ENCODE measurements at regions not wholly inside any gene's neighbourhood (a gene's known extent, or its start where the extent isn't known, plus 50 kb on each side); places are given as distances from the start of the nearest gene placed in this dataset.
"Not testable (repeated sequence)": the region's sequence is repeated elsewhere in the genome, so short reads cannot be mapped to it uniquely, and the experiment has no call there.

- no peak for DNase-seq
Observed at GRCh38 chr2:47295131-47295980, 73.8 kb upstream of the EPCAM start.

DNA sequence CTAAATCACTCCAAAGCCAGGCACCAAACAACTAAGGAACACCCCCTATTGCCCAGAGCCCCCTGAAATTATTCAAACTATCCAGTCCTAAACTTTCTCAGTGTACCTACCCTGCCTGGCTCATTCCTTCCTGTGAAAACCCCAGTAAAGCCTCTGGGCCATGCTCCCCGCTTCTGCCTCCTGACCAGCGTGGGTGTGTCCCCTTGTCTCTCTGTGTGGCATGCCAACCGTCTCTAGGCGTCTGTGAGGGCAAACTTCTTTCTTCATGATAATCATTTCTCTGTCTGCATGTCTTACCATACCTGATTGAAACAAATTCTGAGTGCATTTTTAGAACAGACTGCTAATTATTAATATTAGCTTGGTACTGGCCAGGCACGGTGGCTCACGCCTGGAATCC lies 75.1 kb upstream of the EPCAM start:
- DNase-seq, result no peak

- DNase-seq, result peak; percentile 75
Observed at GRCh38 chr2:47288864-47289263, 80.2 kb upstream of the EPCAM start.

DNA sequence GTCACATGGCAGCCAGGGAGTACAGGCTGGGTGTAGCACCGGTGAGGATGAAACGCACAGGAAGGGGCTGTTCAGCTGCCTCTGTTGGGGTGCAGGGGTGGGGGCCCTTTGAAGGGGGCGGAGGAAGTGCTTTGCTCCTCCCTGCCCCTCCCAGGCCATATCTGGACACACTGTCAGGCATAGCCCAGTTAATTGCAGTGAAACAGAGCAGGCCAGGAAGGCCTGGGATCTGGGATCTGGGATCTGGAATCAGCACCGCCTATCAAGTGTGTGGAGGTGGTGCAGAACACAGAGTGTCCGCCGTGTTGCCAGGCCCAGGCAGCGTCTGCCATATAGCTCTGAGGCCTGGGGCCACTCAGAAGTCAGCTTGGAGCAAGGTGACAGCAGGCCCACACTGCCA lies 85.5 kb upstream of the EPCAM start:
- DNase-seq, result no peak

DNA sequence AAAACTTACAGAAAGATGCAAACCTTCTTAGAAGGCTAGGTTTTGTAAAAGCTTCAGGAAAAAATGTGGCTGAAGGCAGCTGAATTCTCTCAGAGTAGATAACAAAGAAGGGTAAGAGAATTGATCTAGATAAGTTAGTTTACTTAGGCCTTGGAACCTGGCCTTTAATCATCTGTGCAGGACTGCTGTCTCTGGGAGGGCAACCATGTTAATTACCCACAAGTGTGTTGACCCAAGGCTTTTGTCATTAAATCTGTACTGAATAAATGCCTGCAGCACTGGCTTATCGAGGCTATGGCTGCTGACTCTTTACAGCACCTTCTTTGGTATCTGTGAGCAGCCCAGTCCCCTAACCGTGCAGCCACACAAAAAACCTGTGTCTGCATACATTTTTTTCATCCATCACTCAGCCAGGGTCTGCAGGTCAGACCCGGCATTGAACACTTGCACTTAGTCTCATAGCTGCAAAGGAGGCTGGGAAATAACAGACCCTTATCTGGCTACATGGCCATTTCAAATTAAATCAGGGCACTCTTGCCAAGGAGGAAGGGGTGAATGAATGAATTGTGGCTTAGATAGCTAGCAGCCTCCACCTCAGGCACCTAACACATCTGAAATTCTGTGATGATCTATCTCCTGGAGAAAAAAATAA lies 86.4 kb upstream of the EPCAM start:
- DNase-seq, result no peak

DNA sequence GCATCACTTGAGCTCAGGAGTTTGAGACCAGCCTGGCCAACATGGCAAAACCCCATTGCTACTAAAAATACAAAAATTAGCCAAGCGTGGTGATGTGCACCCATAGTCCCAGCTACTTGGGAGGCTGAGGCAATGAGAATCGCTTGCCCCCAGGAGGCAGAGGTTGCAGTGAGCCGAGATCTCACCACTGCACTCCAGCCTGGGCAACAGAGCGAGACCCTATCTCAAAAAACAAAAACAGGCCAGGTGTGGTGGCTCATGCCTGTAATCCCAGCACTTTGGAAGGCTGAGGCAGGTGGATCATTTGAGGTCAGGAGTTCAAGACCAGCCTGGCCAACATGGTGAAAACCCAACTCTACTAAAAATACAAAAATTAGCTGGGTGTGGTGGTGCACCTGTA lies 89.6 kb upstream of the EPCAM start:
- not testable (repeated sequence) for DNase-seq

GRCh38 chr2:47277987-47278386 lies 91.1 kb upstream of the EPCAM start:
- no peak for DNase-seq

DNA sequence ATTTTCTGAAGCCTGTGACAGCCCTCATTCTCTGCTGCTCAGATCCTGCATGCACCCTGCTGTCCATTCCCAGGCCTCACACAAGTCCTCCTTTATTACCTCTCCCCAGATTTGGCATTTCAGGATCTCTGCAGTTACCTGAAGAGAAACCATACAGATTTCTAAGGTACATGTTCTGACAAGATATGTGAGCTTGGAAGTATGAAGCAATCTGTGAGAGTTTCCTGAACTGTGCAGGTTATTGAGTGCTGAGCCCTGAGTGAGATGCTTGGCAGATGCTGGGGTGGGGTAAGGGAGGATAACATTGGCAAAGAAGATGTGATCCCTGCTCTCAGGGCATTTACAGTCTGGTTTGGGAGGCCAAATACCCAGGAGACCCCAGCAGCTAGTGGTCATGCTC lies 91.9 kb upstream of the EPCAM start:
- DNase-seq, result no peak

DNA sequence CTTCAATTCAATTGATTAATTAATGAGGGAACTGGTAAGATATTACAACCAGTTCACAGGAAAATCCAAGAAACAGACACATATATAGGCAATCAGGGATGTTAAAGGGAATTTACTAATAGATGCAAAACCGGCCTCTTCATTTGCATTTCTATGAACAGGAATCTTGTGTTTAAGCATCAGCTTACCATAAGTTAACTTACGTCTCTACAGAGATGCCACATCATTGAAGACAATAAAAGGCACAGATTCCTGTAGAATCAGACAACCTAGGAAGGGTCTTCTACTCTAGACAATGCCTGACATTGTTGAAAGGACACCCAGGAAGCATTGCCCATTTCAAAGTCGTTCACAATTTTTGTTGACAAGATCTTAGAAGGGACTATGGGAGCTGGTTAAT lies 93.0 kb upstream of the EPCAM start:
- DNase-seq, result no peak

- DNase-seq, result peak; percentile 90
Observed at GRCh38 chr2:47274054-47274782, 94.9 kb upstream of the EPCAM start.

DNA sequence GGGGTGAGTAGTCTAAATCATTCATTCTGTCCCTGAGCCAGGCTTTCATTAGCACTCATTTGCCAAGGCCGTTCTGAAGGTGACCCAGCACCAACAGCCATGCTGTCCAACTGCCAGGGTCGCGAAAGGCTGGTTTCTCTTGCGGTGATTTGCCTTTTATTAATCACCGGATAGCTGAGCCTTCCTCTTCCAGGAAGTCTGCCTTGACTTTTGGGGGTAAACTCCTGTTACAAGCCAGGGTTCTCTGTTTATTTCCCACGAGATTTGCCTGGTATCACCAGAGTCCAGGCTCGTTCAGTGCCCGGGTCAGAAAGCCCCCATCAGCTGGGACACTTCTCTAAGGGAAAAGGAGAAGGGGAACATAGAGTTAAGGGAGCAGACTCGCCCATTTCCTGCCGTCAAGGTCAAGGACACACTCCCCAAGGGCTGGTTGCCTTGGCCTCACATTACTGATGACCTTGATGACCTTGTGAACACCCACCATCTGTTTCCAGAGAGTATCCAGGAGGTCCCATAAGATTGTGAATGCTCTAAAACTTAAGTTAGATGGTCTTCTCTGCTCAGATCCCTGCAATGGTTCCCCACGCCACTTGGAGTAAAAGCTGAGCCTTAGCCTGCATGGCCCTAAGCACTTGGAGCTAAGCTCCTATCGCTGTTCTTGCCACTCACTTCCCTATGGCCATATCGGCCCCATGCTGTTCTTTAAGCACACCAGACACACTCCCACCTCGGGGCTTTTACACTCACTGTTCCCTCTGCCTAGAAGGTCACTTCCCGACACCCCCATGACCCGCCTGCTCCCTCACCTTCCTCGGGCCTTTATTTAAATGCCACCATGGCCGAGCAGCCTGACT lies 96.0 kb upstream of the EPCAM start:
- no peak for DNase-seq

- peak; percentile 53 for DNase-seq
Observed at GRCh38 chr2:47272031-47272864, 95.9 kb upstream of the CALM2 start.

- no peak for DNase-seq
Observed at GRCh38 chr2:47271054-47272000, 95.0 kb upstream of the CALM2 start.

GRCh38 chr2:47270421-47270820 lies 94.1 kb upstream of the CALM2 start:
- DNase-seq, result no peak

- DNase-seq, result peak; percentile 100
Observed at GRCh38 chr2:47269316-47270232, 93.3 kb upstream of the CALM2 start.

DNA sequence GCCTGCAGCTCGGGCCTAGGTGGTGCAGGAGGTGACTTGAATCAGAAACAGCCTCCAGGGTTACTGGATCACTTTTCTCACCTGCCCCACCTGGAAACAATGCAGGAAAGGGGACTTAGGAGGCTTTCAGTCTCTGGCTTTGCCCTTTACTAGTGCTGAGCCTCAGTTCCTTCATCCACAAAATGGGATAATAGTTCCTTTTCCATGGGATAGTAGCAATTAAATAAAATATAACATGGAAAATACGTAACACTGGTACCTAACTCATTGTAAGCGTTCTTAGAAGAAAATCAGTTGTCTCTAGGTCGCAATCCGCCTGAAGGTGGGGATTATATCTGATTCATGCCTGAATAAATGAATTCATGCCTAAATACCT lies 91.4 kb upstream of the CALM2 start:
- DNase-seq, result no peak

DNA sequence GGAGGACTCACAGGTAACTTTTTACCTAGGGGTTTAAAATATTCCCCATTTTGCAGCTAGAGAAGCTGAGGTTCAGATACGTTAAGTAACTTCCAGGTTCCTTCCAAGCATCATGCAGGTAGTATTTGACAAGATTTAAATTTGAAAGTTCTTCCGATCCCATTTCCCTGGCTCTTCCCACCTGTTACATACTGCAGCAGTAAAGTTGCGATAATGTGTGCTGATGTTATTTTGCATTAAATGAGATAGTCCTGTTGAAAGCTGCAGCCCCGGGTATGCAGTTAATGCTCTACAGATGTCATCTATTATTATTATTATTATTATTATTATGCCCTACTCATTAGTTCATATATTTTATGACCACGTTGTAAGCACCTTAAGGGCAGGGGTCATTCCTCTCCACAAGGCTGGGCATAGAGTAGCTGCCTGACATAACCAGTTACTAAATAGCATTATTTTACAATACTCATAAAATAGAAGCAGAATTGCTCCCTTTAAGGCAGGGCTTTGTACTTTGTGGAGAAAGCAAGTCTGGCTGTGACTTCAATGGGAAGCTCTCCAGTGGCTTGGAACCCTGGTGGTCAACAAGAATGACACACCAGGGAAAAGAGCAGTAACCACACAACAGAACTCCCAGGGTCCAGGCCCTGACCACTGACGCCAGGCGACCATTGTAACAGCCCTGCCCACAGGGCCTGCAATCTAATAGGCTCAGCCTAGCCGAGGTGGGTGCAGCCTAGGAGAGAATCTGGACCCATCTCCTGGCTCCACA lies 90.8 kb upstream of the CALM2 start:
- DNase-seq, result no peak

GRCh38 chr2:47265751-47266231 lies 89.5 kb upstream of the CALM2 start:
- DNase-seq, result no peak

Data from fibroblast of skin of back (primary cell).